Transverse colon (tissue), 4 donors: ENCODE measurements at regions not wholly inside any gene's neighbourhood (a gene's known extent, or its start where the extent isn't known, plus 50 kb on each side); places are given as distances from the start of the nearest gene placed in this dataset.

Experiments
- DNase-seq: peaks from one replicate; pipeline ENCODE4 v3.0.0-alpha.2; 2019
- H3K27ac ChIP-seq, 4 donors: fragments of 200-600 bp; sonication (generic); 2 replicates each; pipeline ENCODE4 v1.5.1; 2016 to 2018; ENCODE audit warnings: inconsistent platforms in 4 of 4
- H3K27me3 ChIP-seq: fragments of 200-600 bp; sonication (generic); 2 replicates; pipeline ENCODE4 v1.5.1; 2017; ENCODE audit warnings: inconsistent platforms
- H3K36me3 ChIP-seq, 4 donors: fragments of 200-600 bp; sonication (generic); 2 replicates each; pipeline ENCODE4 v1.5.1; 2017 to 2019; ENCODE audit warnings: inconsistent platforms in 4 of 4
- H3K4me1 ChIP-seq, 4 donors: fragments of 200-600 bp; sonication (generic); 2 replicates each; pipeline ENCODE4 v1.5.1; 2017 to 2020; ENCODE audit warnings: inconsistent platforms in 4 of 4
- H3K4me3 ChIP-seq, 4 donors: fragments of 200-600 bp; sonication (generic); 1 replicate in 1 of 4; 2 replicates in 3 of 4; pipeline versions ENCODE4 v1.5.1 to v1.6.1; 2017 to 2019; ENCODE audit warnings: inconsistent platforms in 4 of 4
- H3K9me3 ChIP-seq, 2 donors: fragments of 200-600 bp; sonication (generic); 2 replicates each; pipeline ENCODE4 v1.5.1; 2017 to 2019; ENCODE audit warnings: inconsistent platforms in 2 of 2
- CTCF ChIP-seq, 5 experiments: fragments of 200-600 bp in 3 of 5; fragments of 450-650 bp in 2 of 5; sonication (generic) in 3 of 5; IDR thresholded peaks; 1 replicate in 2 of 5; 2 replicates in 3 of 5; pipeline ENCODE4 v1.5.1; 2016 to 2017; ENCODE audit warnings: antibody characterized with exemption in 5 of 5, inconsistent platforms in 3 of 5, mild to moderate bottlenecking in 2 of 5, moderate library complexity in 1 of 5
- EP300 ChIP-seq: sonication (generic); formaldehyde crosslinking; IDR thresholded peaks from one replicate; pipeline ENCODE4 v1.6.1; 2017; ENCODE audit warnings: antibody characterized with exemption, low read depth
- POLR2A ChIP-seq: fragments of 450-650 bp; IDR thresholded peaks from one replicate; pipeline ENCODE4 v1.6.1; 2016; ENCODE audit warnings: antibody characterized with exemption, mild to moderate bottlenecking, moderate library complexity
- POLR2AphosphoS5 ChIP-seq, 3 donors: sonication (generic); formaldehyde crosslinking; IDR thresholded peaks; one replicate each; pipeline ENCODE4 v1.6.1; 2016; ENCODE audit warnings: antibody characterized with exemption in 3 of 3
- WGBS, 2 donors: methylation state at CpG; one replicate each; pipeline ENCODE4 v1.1.5; 2018; ENCODE audit warnings: low coverage in 1 of 2; 5-methylcytosine and 5-hydroxymethylcytosine counted together
- in situ Hi-C, 4 donors: fragments of 200-750 bp; cut with MboI; loops; one replicate each; pipeline versions ENCODE4 v1.15.0 to v1.15.1; 2017; ENCODE audit warnings: low sequenced_read_pairs in 3 of 4, low pct_ligation_motif_present in 1 of 4, low pct_unique_long_range_greater_than_20kb in 1 of 4
- intact Hi-C: fragments of 100-400 bp; cut with DNase I; formaldehyde crosslinking; loops from one replicate; pipeline ENCODE4 v1.15.1; 2023; ENCODE audit warnings: low total_unique reads

- Histone ChIP-seq H3K27me3 (no peaks in the 10 kb centered on the region), H3K36me3 (no peaks in the 10 kb centered on the region), H3K4me1 (no peaks in the 10 kb centered on the region), H3K4me3 (no peak overlapping the region), H3K9me3 (no peaks in the 10 kb centered on the region), H3K27ac (no peak overlapping the region)
- 44 to 47% methylated on average over 3 of the region's 3 CpGs for WGBS, 2 donors
- TF ChIP-seq POLR2AphosphoS5 (IDR thresholded peaks at IDR 0.05) (no peak), CTCF (IDR thresholded peaks at IDR 0.05) (no peak), EP300 (no peak), POLR2A (no peak)
- in situ Hi-C loops (no loop called here), intact Hi-C loops (no loop called here)
- no peak for DNase-seq
Observed at GRCh38 chr3:26202169-26202568, 412.3 kb downstream of the OXSM start.

- Histone ChIP-seq H3K4me1 (no peaks in the 10 kb centered on the region), H3K27ac (no peak overlapping the region), H3K9me3 (no peaks in the 10 kb centered on the region), H3K36me3 (no peaks in the 10 kb centered on the region), H3K4me3 (no peak overlapping the region), H3K27me3 (no peaks in the 10 kb centered on the region)
- TF ChIP-seq POLR2A (no peak), EP300 (no peak), POLR2AphosphoS5 (IDR thresholded peaks at IDR 0.05) (no peak), CTCF (IDR thresholded peaks at IDR 0.05) (no peak)
- 88 to 91% methylated on average over 1 of the region's 1 CpG for WGBS, 2 donors
- in situ Hi-C loops (no loop called here), intact Hi-C loops (no loop called here)
- DNase-seq, result no peak
Observed at GRCh38 chr3:26205475-26205874, 415.6 kb downstream of the OXSM start.

- Histone ChIP-seq H3K4me3 (no peak overlapping the region), H3K36me3 (no peaks in the 10 kb centered on the region), H3K27me3 (no peaks in the 10 kb centered on the region), H3K9me3 (no peaks in the 10 kb centered on the region), H3K4me1 (no peaks in the 10 kb centered on the region), H3K27ac (no peak overlapping the region)
- WGBS, 2 donors, result 64 to 74% methylated on average over 4 of the region's 4 CpGs
- intact Hi-C loops (no loop called here), in situ Hi-C loops (no loop called here)
- DNase-seq, result no peak
- TF ChIP-seq EP300 (no peak), CTCF (IDR thresholded peaks at IDR 0.05) (no peak), POLR2A (no peak), POLR2AphosphoS5 (IDR thresholded peaks at IDR 0.05) (no peak)
Observed at GRCh38 chr3:26208201-26208600, 414.4 kb upstream of the LRRC3B start.

- H3K4me3 ChIP-seq, result no peak overlapping the region
- in situ Hi-C loops, result no loop called here
Observed at GRCh38 chr3:26229801-26230200, 392.8 kb upstream of the LRRC3B start.

More at GRCh38 chr3:26229801-26230200, 392.8 kb upstream of the LRRC3B start:
- no peak overlapping the region for H3K27ac ChIP-seq
- peaks cover 0 to 6% of the 10 kb centered on the region in 2 donors for H3K9me3 ChIP-seq
- no peaks in the 10 kb centered on the region for H3K4me1 ChIP-seq
- no peaks in the 10 kb centered on the region for H3K27me3 ChIP-seq
- DNase-seq, result no peak
- no peak for TF ChIP-seq EP300
- TF ChIP-seq POLR2A, result no peak
- no peak for TF ChIP-seq CTCF (IDR thresholded peaks at IDR 0.05)
- TF ChIP-seq POLR2AphosphoS5 (IDR thresholded peaks at IDR 0.05), result no peak
- intact Hi-C loops, result no loop called here
- no peaks in the 10 kb centered on the region for H3K36me3 ChIP-seq
- 67 to 74% methylated on average over 1 to 2 of the region's 2 CpGs for WGBS, 2 donors
